CD4-positive, alpha-beta T cell treated with Interleukin-21 for 1 hour (primary cell): ENCODE measurements at regions not wholly inside any gene's neighbourhood (a gene's known extent, or its start where the extent isn't known, plus 50 kb on each side); places are given as distances from the start of the nearest gene placed in this dataset.

Source experiments
- DNase-seq: peaks from one replicate; pipeline ENCODE4 v3.0.0-alpha.2; 2020

GRCh38 chr12:31778687-31779086 lies 49.9 kb upstream of the AMN1 start:
- DNase-seq: no peak
